GM21423 (cell line): ENCODE measurements at regions not wholly inside any gene's neighbourhood (a gene's known extent, or its start where the extent isn't known, plus 50 kb on each side); places are given as distances from the start of the nearest gene placed in this dataset.
"Not testable (repeated sequence)": the region's sequence is repeated elsewhere in the genome, so short reads cannot be mapped to it uniquely, and the experiment has no call there.

Source experiments
- ATAC-seq: cut with Tn5 transposase; IDR thresholded peaks from one replicate; pipeline ENCODE4 v1.9.1; 2021; ENCODE audit warnings: mild to moderate bottlenecking, moderate library complexity; ENCODE audit not compliant: unreplicated experiment

DNA sequence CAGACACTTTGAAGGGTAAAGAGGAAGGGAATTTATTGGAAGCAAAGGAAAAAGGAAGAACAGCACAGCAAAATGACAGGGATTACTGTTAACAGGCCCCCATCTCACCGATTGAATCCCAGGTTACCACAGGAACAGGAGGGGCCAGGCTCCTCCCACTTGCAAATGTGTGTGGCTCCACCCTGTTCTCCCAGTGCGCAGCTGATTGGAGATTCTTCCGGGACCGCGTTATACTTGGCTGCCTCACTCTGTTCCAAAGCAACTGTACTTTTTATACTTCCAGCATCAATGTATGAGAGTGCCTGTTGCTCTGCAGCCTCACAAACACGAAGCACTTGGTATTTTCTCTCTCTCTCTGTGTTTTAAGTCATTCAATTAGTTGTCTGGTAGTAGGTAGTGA lies 273.6 kb upstream of the MDGA2 start:
- ATAC-seq = no peak

GRCh38 chr14:47935332-47935731 lies 259.9 kb upstream of the MDGA2 start:
- ATAC-seq = no peak

GRCh38 chr14:47929334-47929733 lies 253.9 kb upstream of the MDGA2 start:
- ATAC-seq = peak; percentile 91

DNA sequence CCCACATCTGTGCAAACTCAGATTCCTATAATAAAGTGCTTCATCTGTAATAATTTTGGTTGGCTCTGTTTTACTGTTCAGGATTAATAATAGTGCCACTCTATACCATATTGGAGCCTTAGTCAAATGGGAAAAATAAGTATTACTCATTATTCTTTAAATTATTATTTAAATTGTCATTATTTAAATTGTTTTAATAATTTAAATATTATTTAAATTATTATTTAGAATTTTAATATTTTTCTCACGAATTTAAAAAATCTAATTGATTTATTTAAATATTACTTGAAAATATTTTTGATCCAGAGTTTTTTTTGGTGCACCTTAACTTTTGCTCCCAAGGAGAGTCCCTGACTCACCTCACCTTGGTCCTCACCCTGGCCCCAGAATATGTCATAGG lies 245.7 kb upstream of the MDGA2 start:
- no peak for ATAC-seq

- no peak for ATAC-seq
Observed at GRCh38 chr14:47919997-47920396, 244.6 kb upstream of the MDGA2 start.

GRCh38 chr14:47919334-47919846 lies 244.0 kb upstream of the MDGA2 start:
- no peak for ATAC-seq

DNA sequence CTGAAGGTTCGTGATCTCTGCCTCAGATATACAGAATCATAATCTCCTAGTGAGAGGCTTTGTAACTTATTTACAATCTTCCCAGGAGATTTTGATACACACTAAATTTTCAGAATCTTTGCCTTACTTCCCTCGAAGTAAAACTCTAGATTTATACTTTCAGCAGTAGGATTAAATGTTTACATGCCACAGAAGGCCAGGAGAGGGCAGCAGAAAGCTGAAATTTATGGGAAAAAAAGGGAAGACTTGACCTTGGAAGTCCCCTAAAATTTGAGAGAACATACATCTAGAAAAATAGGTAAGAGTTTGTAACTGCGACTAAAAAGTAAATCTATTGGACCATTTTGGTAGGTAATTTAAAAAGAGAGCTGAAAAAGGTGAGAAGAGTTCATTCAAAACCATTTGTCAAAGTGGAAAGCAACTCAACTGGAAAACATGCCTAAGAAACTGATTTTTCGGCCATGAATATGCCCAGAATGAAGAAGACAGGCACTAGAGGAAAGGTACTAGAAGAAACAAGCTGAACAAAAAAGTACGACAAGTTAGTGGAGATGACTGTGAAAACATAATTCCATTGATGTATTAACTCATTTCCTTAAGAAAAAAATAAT lies 242.0 kb upstream of the MDGA2 start:
- no peak for ATAC-seq

DNA sequence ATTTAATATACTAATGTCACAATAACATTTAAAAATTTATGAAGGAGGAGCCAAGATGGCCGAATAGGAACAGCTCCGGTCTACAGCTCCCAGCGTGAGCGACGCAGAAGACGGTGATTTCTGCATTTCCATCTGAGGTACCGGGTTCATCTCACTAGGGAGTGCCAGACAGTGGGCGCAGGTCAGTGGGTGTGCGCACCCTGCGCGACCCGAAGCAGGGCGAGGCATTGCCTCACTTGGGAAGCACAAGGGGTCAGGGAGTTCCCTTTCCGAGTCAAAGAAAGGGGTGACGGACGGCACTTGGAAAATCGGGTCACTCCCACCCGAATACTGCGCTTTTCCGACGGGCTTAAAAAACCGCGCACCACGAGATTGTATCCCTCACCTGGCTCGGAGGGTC lies 225.7 kb upstream of the MDGA2 start:
- ATAC-seq = not testable (repeated sequence)

DNA sequence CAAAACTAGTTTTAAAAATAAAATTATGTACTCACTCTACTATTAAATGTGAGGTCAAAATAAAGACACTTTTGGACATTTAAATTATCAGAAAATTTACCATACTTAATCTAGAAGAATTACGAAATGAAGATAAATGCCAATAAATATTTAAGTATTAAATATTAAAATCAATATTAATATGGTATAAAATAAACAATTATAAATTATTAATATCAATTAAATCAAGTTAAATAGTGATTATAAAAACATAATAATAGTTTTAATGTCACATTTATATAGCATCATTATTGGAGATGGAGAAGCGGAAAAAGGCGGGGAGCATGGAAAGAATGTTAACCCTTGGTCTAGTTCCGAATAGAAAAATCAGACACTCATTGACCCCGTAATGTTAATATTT lies 224.3 kb upstream of the MDGA2 start:
- ATAC-seq = no peak

DNA sequence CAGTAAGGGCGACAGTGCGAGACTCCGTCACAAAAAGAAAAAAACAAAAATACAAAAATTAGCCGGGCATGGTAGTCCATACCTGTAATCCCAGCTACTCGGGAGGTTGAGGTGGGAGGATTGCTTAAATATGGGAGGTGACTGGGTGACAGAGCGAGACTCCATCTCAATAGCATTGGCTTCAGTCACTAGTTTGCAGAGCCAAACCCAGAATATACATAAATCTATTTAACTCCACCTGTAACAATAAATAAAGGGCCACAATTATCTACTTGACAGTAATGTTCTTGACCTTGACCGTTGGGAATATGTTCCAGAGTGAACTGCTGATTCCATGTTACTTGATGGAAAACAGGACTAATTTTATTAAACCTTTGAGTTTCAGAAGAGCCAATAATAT lies 198.9 kb upstream of the MDGA2 start:
- no peak for ATAC-seq

DNA sequence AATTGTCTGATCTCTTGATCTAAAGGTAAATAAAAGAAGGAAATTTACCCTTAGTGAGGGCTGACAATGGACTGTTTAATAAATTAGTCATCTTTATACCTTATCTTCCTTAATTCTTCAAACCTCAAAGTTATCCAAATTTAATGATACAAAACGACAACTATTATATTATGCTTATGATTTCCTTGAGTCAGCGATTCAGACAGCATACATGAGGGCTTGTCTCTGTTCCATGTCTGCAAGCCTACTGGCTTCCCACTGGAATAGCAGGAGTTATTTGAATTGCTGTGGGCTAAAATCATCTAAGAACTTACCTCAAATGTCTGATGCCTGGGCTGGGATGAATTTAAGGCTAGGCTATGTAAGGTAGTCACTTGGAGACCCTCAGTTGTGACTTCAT lies 197.2 kb upstream of the MDGA2 start:
- no peak for ATAC-seq

GRCh38 chr14:47863441-47863840 lies 188.0 kb upstream of the MDGA2 start:
- ATAC-seq = no peak

DNA sequence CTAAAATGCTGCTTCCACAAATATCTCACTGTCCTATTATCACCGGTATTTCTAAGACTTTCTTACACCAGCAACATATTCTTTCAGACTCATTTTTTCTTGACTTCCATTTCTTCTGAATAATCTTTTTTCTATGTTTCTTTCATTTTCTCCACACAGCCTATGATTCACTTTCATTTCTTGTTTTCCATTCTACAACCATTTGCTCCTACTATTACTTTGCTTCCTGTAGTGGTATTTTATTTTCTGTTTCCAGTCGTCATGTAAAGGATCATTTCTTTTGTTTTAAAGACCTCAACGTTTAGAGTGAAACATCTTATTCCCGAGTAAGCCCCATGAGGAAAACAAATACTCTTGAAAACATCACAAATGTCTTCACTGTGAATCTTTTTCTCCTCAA lies 182.2 kb upstream of the MDGA2 start:
- peak; percentile 80 for ATAC-seq

- no peak for ATAC-seq
Observed at GRCh38 chr14:47852278-47852677, 176.9 kb upstream of the MDGA2 start.

DNA sequence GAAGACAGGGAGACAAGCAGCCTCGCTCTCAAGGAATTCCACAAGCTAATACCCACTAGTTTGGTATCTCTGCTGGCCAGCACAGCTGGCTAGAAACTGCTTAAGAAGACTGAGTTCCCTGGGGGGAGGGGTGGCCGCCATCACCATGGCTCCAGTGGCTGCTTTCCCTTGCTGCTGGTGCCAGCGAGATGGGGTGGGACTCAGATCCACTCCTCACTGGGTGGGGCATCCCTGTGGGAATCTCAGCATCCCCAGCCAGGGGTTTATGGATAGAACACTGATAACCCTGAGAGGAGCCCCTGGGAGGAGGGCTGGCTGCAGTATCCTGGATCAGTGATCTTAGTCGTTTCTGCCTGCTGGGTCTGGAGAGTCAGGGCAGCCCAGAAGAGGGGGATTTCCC lies 170.6 kb upstream of the MDGA2 start:
- no peak for ATAC-seq

DNA sequence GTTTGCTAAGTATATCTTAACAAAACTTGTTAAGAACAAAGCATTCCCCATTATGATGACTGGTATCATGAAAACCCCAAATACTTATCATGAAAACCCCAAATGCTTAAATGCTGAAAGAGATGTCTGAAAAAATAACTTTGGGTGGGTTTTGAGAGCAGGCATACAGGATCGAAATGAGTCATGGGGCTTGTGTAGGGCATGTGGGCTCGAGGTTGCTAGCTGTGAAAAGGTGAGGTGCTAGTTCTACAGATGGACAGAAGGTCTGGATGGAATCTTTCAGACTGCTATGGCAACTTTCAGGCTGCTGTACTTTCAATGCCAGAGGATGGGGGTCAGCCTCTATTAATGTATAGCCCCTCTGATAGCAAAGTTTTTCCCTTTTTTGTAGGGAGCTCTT lies 167.8 kb upstream of the MDGA2 start:
- no peak for ATAC-seq

GRCh38 chr14:47833011-47833410 lies 157.6 kb upstream of the MDGA2 start:
- no peak for ATAC-seq

- no peak for ATAC-seq
Observed at GRCh38 chr14:47826809-47827208, 151.4 kb upstream of the MDGA2 start.

DNA sequence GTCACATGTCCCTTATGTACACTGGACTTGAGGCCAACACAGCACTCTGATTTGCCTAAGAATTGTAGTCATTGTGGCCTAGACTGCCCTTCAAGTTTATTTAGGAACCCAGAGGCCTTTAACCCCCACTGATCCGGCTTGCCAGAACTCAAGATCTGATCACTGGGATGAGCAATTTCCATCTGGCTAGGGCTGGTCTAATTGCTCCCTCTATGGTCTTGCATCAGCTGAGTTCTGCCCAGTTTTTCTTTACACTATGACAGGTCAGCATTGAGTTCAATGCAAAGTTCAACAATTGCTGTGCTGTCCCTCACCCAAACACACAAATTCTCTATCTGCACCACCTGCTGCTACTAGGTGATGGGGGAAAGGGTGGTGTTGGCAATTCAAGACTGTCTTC lies 146.9 kb upstream of the MDGA2 start:
- ATAC-seq = no peak

DNA sequence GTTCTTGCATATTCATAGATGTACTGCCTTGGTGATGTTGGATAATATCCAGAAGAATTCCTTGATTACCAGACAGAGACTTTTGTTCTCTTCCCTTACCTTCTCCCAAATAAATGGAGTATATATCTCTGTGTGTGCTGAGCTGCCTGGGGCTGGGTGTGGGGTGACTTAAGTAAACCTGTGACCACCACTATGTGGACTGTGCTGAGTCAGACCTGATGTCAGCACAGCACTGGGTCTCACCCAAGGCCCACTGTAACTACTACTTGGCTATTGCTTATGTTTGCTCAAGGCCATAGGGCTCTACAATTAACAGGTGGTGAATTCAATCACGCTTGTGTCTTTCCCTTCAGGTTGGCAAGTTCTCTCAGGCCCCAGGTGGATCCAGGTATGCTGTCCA lies 145.7 kb upstream of the MDGA2 start:
- ATAC-seq = no peak

- ATAC-seq = no peak
Observed at GRCh38 chr14:47790477-47790876, 115.1 kb upstream of the MDGA2 start.

- no peak for ATAC-seq
Observed at GRCh38 chr14:47785058-47785457, 109.7 kb upstream of the MDGA2 start.

DNA sequence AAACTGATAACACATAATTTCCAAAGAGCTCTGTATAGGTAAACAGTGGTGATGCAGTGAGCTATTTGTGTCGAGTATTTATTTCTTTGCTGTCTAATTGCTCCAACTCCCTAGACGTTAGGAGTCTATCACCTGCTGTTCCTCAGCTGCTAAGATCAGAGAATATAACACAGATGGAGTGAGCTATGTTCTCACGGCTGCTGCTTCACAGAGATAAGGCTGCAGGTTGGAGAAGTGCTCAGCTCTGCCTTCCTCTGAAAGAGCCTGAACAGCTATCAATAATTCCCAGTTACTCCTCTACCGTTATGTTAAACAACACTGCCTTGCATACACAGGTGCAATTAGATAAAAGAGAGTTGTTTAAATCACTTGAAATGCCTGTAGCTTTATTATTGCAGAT lies 103.2 kb upstream of the MDGA2 start:
- no peak for ATAC-seq
